ENCODE measurements at regions not wholly inside any gene's neighbourhood (a gene's known extent, or its start where the extent isn't known, plus 50 kb on each side); places are given as distances from the start of the nearest gene placed in this dataset.
"Not testable (repeated sequence)": the region's sequence is repeated elsewhere in the genome, so short reads cannot be mapped to it uniquely, and the experiment has no call there.

- peak; percentile 47 for DNase-seq
- Histone ChIP-seq H3K9me3 (no peaks in the 10 kb centered on the region), H3K36me3 (no peaks in the 10 kb centered on the region), H3K27me3 (no peaks in the 10 kb centered on the region), H3K4me3 (no peak overlapping the region)
These were observed 135.9 kb downstream of the TM2D1 start for GRCh38 chr1:61588736-61589672.

DNA sequence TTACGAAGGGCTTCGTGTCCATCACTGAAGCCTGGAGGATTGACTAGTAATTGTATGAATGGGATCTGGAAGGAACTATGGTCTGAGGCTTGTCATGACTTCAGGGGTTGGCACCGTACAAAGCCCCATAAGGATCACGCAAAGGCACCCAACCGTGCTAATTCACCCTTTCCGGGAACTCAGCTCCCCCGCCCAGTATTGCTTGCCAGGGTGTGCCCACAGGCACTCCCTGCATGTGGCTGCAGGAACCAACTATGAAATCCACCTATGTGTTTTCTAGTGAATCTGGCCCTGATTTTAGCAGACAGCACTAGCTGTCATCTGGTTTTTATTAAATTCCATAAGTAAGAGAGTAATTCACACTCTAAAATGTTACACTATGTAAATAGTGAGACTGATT, 139.2 kb downstream of the TM2D1 start:
- DNase-seq = peak; percentile 87
- no peaks in the 10 kb centered on the region for H3K9me3 ChIP-seq
- H3K36me3 ChIP-seq = no peaks in the 10 kb centered on the region
- no peaks in the 10 kb centered on the region for H3K27me3 ChIP-seq
- H3K4me3 ChIP-seq = no peak overlapping the region

DNA sequence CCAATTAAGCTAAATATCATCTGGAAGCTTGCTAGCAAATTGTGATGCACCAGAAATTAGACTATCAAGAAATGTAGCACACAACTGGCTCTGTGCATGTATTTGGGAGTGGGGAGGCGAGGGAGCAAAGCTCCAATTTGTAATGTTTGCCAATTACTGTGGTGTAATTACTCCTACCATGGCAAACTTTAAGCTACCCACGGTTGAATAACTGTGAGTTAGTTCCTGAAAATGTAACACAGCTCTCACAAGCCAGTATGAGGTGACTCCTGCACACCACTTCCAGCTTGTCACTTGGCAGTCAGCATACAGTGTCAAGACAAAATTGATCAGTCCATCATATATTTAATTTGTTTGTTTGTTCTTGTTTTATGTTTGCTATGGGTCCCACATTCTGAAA, 141.2 kb downstream of the TM2D1 start:
- H3K36me3 ChIP-seq = no peaks in the 10 kb centered on the region
- no peak for DNase-seq
- H3K4me3 ChIP-seq = no peak overlapping the region
- no peaks in the 10 kb centered on the region for H3K27me3 ChIP-seq
- no peaks in the 10 kb centered on the region for H3K9me3 ChIP-seq

- H3K27me3 ChIP-seq = no peaks in the 10 kb centered on the region
- no peak for DNase-seq
- H3K36me3 ChIP-seq = no peaks in the 10 kb centered on the region
- no peaks in the 10 kb centered on the region for H3K9me3 ChIP-seq
- H3K4me3 ChIP-seq = no peak overlapping the region
These were observed 143.7 kb downstream of the TM2D1 start for GRCh38 chr1:61581251-61581650.

DNA sequence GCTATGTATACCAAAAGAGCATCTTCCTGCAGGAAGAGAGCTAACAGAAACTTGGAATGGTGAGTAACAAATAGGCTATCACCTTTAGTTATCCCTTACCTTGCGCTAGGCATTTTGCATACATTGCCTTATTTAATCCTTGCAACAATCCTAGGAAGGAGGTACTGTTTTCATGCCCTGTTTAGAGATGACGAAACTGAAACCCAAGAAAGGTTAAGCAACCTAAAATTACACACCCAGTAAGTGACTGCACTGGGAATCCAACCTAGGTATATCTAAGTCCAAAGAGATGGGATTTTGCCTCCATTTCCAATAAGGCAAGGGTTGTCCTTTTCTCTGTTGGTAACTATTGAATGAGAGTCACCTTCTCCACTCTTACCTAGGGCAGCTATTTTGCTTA, 144.5 kb downstream of the TM2D1 start:
- Histone ChIP-seq H3K36me3 (no peaks in the 10 kb centered on the region), H3K27me3 (no peaks in the 10 kb centered on the region), H3K4me3 (no peak overlapping the region), H3K9me3 (no peaks in the 10 kb centered on the region)
- DNase-seq = no peak

DNA sequence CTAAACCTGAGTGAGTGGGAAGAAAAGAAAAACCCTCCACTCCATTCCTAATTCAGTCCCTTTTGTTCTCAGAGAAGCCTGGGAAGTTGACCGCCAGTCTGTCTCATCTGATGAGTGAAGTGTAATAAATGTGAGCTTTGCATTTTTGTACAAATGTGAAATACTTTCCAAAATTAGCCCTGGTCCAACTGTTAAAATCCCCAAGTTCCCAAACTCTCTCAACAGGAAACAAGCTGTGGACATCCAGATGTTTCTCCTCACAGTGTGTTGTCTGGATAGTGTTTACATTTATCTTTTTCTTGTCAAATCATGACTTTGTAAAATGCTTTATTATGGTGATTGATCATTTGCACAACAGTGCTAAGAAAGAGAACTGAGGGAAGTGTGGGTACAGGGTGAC, 145.1 kb downstream of the TM2D1 start:
- Histone ChIP-seq H3K36me3 (no peaks in the 10 kb centered on the region), H3K9me3 (no peaks in the 10 kb centered on the region)
- DNase-seq = no peak

DNA sequence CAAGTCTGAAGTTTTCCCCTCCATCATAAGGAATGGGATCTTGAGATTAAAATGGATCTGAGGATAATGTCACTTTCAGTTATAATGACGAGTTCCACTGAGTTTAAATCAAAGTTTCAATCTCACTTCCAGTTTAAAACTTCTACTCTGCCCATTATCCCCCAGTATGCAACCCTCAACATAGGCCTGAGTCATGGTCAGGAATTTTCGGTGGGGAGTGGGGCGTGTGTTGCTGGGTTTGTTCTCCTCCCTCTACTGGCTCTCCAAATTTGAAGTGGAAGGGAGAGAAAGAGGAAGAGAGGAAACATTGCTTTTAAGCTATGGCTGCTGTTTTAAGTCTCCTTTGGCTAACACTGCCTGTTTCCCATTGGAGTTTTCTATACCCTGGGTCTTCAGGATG, 152.9 kb downstream of the TM2D1 start:
- no peaks in the 10 kb centered on the region for H3K36me3 ChIP-seq
- H3K4me3 ChIP-seq = no peak overlapping the region
- H3K27me3 ChIP-seq = no peaks in the 10 kb centered on the region
- H3K9me3 ChIP-seq = no peaks in the 10 kb centered on the region; the same call in 1 of the 2 replicates
- no peak for DNase-seq

More for the DNA sequence above, 145.1 kb downstream of the TM2D1 start:
- H3K27me3 ChIP-seq = no peaks in the 10 kb centered on the region
- H3K4me3 ChIP-seq = no peak overlapping the region

- DNase-seq = no peak
- Histone ChIP-seq H3K4me3 (no peak overlapping the region), H3K36me3 (no peaks in the 10 kb centered on the region), H3K9me3 (peaks cover 5% of the 10 kb centered on the region), H3K27me3 (no peaks in the 10 kb centered on the region)
These were observed 154.8 kb downstream of the TM2D1 start for GRCh38 chr1:61570191-61570590.

GRCh38 chr1:61569303-61569621, 155.7 kb downstream of the TM2D1 start:
- Histone ChIP-seq H3K27me3 (no peaks in the 10 kb centered on the region), H3K9me3 (peaks cover 5% of the 10 kb centered on the region), H3K4me3 (no peak overlapping the region), H3K36me3 (no peaks in the 10 kb centered on the region)
- no peak for DNase-seq

- H3K36me3 ChIP-seq = no peaks in the 10 kb centered on the region
- no peak for DNase-seq
- H3K9me3 ChIP-seq = peaks cover 5% of the 10 kb centered on the region
- H3K27me3 ChIP-seq = no peaks in the 10 kb centered on the region
- H3K4me3 ChIP-seq = no peak overlapping the region
These were observed 156.3 kb downstream of the TM2D1 start for GRCh38 chr1:61568460-61569302.

DNA sequence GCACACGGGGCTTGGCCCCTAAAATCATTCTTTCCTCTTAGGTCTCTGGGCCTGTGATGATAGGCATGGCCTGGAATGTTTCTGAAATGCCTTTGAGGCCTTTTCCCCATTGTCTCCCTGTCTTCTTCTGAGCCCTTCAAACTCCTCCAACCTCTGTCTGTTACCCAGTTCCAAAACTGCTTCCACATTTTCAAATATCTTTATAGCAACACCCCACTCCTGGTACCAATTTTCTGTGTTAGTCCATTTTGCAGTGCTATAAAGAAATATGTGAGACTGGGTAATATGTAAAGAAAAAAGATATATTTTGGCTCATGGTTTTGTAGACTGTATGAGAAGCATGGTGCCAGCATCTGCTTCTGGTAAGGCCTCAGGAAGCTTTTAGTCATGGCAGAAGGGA, 158.8 kb downstream of the TM2D1 start:
- Histone ChIP-seq H3K27me3 (no peaks in the 10 kb centered on the region), H3K4me3 (no peak overlapping the region), H3K9me3 (peaks cover 5% of the 10 kb centered on the region), H3K36me3 (no peaks in the 10 kb centered on the region)
- no peak for DNase-seq

DNA sequence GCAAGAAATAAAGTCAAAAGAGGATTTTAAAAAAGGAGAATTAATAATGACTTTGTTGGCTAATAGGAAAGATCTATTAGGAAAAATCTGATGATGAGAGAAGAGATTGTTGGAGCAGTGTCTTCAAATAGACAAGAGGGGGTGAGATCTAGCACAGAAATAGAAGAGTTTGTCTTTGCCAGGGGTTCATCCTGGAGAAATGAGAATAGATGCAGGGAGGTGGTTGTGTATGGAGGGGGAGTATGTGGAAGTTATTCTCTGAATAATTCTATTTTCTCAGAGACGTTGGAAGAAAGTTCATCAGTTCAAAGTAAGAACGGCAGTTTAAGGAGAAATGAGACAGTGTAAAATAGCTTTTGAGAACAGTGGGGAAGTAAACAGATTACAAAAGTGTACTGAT, 161.3 kb downstream of the TM2D1 start:
- peaks cover 5% of the 10 kb centered on the region for H3K9me3 ChIP-seq
- DNase-seq = no peak
- no peaks in the 10 kb centered on the region for H3K27me3 ChIP-seq
- no peaks in the 10 kb centered on the region for H3K36me3 ChIP-seq
- H3K4me3 ChIP-seq = no peak overlapping the region

GRCh38 chr1:61561666-61562065, 163.3 kb downstream of the TM2D1 start:
- H3K9me3 ChIP-seq = peaks cover 5% of the 10 kb centered on the region
- H3K4me3 ChIP-seq = no peak overlapping the region
- DNase-seq = no peak
- H3K36me3 ChIP-seq = no peaks in the 10 kb centered on the region
- no peaks in the 10 kb centered on the region for H3K27me3 ChIP-seq

GRCh38 chr1:61560385-61560784, 164.6 kb downstream of the TM2D1 start:
- H3K4me3 ChIP-seq = no peak overlapping the region
- no peaks in the 10 kb centered on the region for H3K36me3 ChIP-seq
- DNase-seq = no peak

GRCh38 chr1:61556631-61557030, 168.3 kb downstream of the TM2D1 start:
- Histone ChIP-seq H3K9me3 (no peaks in the 10 kb centered on the region), H3K27me3 (no peaks in the 10 kb centered on the region)
- no peak for DNase-seq

More at GRCh38 chr1:61560385-61560784, 164.6 kb downstream of the TM2D1 start:
- Histone ChIP-seq H3K9me3 (no peaks in the 10 kb centered on the region), H3K27me3 (no peaks in the 10 kb centered on the region)

DNA sequence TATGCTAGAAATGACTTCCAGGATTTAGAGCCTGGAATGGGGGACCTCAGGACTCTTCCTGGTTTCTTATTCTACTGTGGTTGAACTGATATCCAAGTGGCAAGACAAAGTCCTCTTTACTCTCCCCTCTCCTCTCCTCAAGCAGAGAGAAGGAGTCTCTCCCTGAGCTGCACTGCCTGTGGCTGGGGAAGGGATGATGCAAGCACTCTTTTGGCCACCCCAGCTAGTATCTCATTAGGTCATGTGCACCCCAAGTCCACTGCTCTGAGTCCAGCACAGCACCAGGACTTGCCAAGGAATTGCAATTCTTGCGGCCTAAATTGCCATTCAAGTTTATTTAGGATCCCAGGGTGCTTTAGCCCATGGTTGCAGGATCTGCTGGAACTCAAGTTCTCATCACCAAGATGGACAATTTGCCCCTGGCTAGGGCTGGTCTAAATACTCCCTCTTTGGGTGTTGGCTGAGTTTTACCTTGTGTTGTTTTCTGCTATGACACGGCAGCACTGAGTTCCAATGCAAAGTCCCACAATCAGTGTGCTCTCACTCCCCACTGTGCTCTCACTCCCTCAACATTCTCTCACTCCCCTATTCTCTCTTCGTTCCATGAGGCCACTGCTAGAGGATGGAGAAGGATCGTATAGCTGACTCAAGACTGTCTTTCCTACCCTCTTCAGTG, 172.2 kb downstream of the TM2D1 start:
- DNase-seq = no peak
- H3K27me3 ChIP-seq = no peaks in the 10 kb centered on the region
- no peaks in the 10 kb centered on the region for H3K36me3 ChIP-seq
- H3K4me3 ChIP-seq = no peak overlapping the region
- H3K9me3 ChIP-seq = no peaks in the 10 kb centered on the region

More at GRCh38 chr1:61556631-61557030, 168.3 kb downstream of the TM2D1 start:
- Histone ChIP-seq H3K36me3 (no peaks in the 10 kb centered on the region), H3K4me3 (no peak overlapping the region)

- not testable (repeated sequence) for DNase-seq, H3K36me3 ChIP-seq, H3K9me3 ChIP-seq, H3K27me3 ChIP-seq, H3K4me3 ChIP-seq
These were observed 177.6 kb downstream of the TM2D1 start for GRCh38 chr1:61547302-61547701.
